ENCODE measurements at regions not wholly inside any gene's neighbourhood (a gene's known extent, or its start where the extent isn't known, plus 50 kb on each side); places are given as distances from the start of the nearest gene placed in this dataset.

- no peak for TF ChIP-seq CTCF (conservative IDR thresholded peaks at IDR 0.05; ENCODE audit: control insufficient read depth, insufficient read depth, low read depth, low read length)
- DNase-seq (ENCODE audit: low read depth), result no peak
- no peak overlapping the region for H3K4me3 ChIP-seq (ENCODE audit: control insufficient read depth, low read depth, low read length)
Measured at GRCh38 chr6:43947860-43948259, 177.8 kb downstream of the VEGFA start.

- no peak overlapping the region for H3K4me3 ChIP-seq (ENCODE audit: control insufficient read depth, low read depth, low read length)
- no peak for DNase-seq (ENCODE audit: low read depth)
- TF ChIP-seq CTCF (conservative IDR thresholded peaks at IDR 0.05; ENCODE audit: control insufficient read depth, insufficient read depth, low read depth, low read length), result no peak
Measured at GRCh38 chr6:43946641-43947363, 176.8 kb downstream of the VEGFA start.

- no peak for DNase-seq (ENCODE audit: low read depth)
- TF ChIP-seq CTCF (conservative IDR thresholded peaks at IDR 0.05; ENCODE audit: control insufficient read depth, insufficient read depth, low read depth, low read length), result no peak
- H3K4me3 ChIP-seq (ENCODE audit: control insufficient read depth, low read depth, low read length), result no peak overlapping the region
Measured at GRCh38 chr6:43945768-43946080, 175.7 kb downstream of the VEGFA start.

- no peak for TF ChIP-seq CTCF (conservative IDR thresholded peaks at IDR 0.05; ENCODE audit: control insufficient read depth, insufficient read depth, low read depth, low read length)
- DNase-seq (ENCODE audit: low read depth), result no peak
- no peak overlapping the region for H3K4me3 ChIP-seq (ENCODE audit: control insufficient read depth, low read depth, low read length)
Measured at GRCh38 chr6:43944908-43945767, 175.1 kb downstream of the VEGFA start.

- no peak for DNase-seq (ENCODE audit: low read depth)
- H3K4me3 ChIP-seq (ENCODE audit: control insufficient read depth, low read depth, low read length), result no peak overlapping the region
- no peak for TF ChIP-seq CTCF (conservative IDR thresholded peaks at IDR 0.05; ENCODE audit: control insufficient read depth, insufficient read depth, low read depth, low read length)
Measured at GRCh38 chr6:43943781-43944250, 173.8 kb downstream of the VEGFA start.

- no peak for TF ChIP-seq CTCF (conservative IDR thresholded peaks at IDR 0.05; ENCODE audit: control insufficient read depth, insufficient read depth, low read depth, low read length)
- no peak overlapping the region for H3K4me3 ChIP-seq (ENCODE audit: control insufficient read depth, low read depth, low read length)
- DNase-seq (ENCODE audit: low read depth), result no peak
Measured at GRCh38 chr6:43943099-43943766, 173.2 kb downstream of the VEGFA start.
